ENCODE measurements at regions not wholly inside any gene's neighbourhood (a gene's known extent, or its start where the extent isn't known, plus 50 kb on each side); places are given as distances from the start of the nearest gene placed in this dataset.

DNA sequence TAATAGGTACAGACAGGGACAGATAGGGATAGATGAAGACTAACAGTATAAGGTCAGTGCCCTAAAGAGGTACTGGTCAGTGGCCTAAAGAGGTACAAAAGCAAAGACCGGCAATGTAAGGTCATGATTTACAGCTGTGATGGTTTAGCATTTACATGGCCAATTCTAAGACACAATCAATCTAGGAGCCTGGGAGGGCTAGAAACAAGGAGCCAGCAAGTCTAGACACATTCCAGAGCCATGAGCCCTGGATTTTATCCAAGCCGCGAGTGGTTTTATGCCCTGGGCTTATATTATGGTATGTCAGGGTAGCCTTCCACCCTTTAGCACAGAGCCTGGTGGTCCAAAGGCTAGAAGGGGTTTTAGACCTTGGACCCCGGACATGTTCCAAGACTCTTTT, 124.2 kb downstream of the CBLN2 start:
- H3K36me3 Mint-ChIP-seq, result no peaks in the 10 kb centered on the region
- TF ChIP-seq CTCF (conservative IDR thresholded peaks at IDR 0.05), result no peak
- DNase-seq (ENCODE audit: extremely low spot score, unreplicated experiment), result no peak
- H3K27me3 Mint-ChIP-seq, result no peaks in the 10 kb centered on the region
- H3K4me1 Mint-ChIP-seq (ENCODE audit: unreplicated experiment), result no peaks in the 10 kb centered on the region
- no peaks in the 10 kb centered on the region for H3K9me3 Mint-ChIP-seq
- no peak overlapping the region for H3K27ac Mint-ChIP-seq
- no peak overlapping the region for H3K4me3 Mint-ChIP-seq

DNA sequence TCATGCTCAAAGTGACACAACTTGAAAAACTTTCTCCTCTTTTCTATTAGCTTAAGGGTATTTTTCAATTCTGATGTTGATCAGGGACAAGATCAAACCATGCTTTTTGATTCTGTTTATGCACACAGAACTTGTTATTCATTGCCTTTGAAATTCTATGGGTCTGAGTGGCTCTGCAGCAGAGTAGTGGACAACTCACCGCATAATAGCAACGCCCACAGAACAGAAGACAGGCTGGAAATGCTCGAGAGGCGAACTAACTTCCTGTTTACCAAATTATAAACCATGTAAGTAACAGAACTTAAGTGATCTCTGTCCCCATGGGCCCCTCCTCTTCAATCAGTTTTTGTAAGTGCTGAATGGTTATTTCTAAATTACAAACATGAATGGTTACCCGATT, 131.2 kb downstream of the CBLN2 start:
- no peak for TF ChIP-seq CTCF (conservative IDR thresholded peaks at IDR 0.05)
- no peaks in the 10 kb centered on the region for H3K4me1 Mint-ChIP-seq (ENCODE audit: unreplicated experiment)
- H3K9me3 Mint-ChIP-seq, result no peaks in the 10 kb centered on the region
- no peaks in the 10 kb centered on the region for H3K27me3 Mint-ChIP-seq
- no peak for DNase-seq (ENCODE audit: extremely low spot score, unreplicated experiment)
- no peak overlapping the region for H3K27ac Mint-ChIP-seq
- H3K4me3 Mint-ChIP-seq, result no peak overlapping the region
- no peaks in the 10 kb centered on the region for H3K36me3 Mint-ChIP-seq

GRCh38 chr18:72411261-72411660, 132.9 kb downstream of the CBLN2 start:
- H3K27ac Mint-ChIP-seq, result no peak overlapping the region
- no peak overlapping the region for H3K4me3 Mint-ChIP-seq
- TF ChIP-seq CTCF (conservative IDR thresholded peaks at IDR 0.05), result no peak
- no peaks in the 10 kb centered on the region for H3K9me3 Mint-ChIP-seq
- no peaks in the 10 kb centered on the region for H3K4me1 Mint-ChIP-seq (ENCODE audit: unreplicated experiment)
- H3K27me3 Mint-ChIP-seq, result no peaks in the 10 kb centered on the region
- DNase-seq (ENCODE audit: extremely low spot score, unreplicated experiment), result no peak
- no peaks in the 10 kb centered on the region for H3K36me3 Mint-ChIP-seq

DNA sequence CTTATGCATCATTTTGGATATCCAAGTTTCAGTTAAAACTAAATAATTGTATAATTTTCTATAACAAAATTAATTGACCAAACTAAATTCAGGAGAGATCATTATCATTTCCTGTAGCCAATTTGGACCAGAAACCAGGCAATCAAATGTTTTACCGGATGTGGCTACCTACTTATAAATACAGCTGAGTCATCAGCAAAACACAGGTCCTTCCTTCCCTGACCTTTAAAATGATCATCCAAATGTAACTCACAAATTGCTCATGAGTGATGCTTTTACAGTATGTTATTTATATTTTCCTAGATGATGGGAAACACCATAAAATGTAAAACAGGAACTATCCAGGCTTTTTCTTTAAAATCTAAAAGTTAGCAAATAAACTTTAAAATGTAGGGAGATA, 133.7 kb downstream of the CBLN2 start:
- Mint-ChIP-seq H3K9me3 (no peaks in the 10 kb centered on the region), H3K4me3 (no peak overlapping the region), H3K27me3 (no peaks in the 10 kb centered on the region), H3K4me1 (ENCODE audit: unreplicated experiment) (no peaks in the 10 kb centered on the region), H3K27ac (no peak overlapping the region), H3K36me3 (no peaks in the 10 kb centered on the region)
- TF ChIP-seq CTCF (conservative IDR thresholded peaks at IDR 0.05), result no peak
- no peak for DNase-seq (ENCODE audit: extremely low spot score, unreplicated experiment)

GRCh38 chr18:72409903-72410302, 134.2 kb downstream of the CBLN2 start:
- no peaks in the 10 kb centered on the region for H3K27me3 Mint-ChIP-seq
- no peaks in the 10 kb centered on the region for H3K36me3 Mint-ChIP-seq
- no peaks in the 10 kb centered on the region for H3K9me3 Mint-ChIP-seq
- DNase-seq (ENCODE audit: extremely low spot score, unreplicated experiment), result no peak
- H3K4me1 Mint-ChIP-seq (ENCODE audit: unreplicated experiment), result no peaks in the 10 kb centered on the region
- TF ChIP-seq CTCF (conservative IDR thresholded peaks at IDR 0.05), result no peak
- no peak overlapping the region for H3K27ac Mint-ChIP-seq
- no peak overlapping the region for H3K4me3 Mint-ChIP-seq

DNA sequence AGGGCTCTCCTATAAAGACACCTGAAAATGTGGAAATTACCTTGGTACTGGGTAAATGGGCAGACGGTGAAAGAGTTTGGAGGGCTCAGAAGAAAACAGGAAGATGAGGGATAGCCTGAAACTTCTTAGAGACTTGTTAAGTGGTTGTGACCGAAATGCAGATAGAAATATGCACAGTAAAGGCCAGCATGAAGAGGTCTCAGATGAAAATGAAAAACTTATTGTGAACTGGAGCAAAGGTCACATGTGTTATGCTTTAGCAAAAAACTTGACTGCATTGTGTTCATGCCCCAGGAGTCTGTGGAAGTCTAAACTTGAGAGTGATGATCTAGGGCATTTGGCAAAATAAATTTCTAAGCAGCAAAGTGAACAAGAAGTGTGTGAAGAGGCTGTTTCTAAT, 137.1 kb downstream of the CBLN2 start:
- no peaks in the 10 kb centered on the region for H3K36me3 Mint-ChIP-seq
- TF ChIP-seq CTCF (conservative IDR thresholded peaks at IDR 0.05), result no peak
- no peaks in the 10 kb centered on the region for H3K4me1 Mint-ChIP-seq (ENCODE audit: unreplicated experiment)
- DNase-seq (ENCODE audit: extremely low spot score, unreplicated experiment), result no peak
- no peaks in the 10 kb centered on the region for H3K9me3 Mint-ChIP-seq
- H3K4me3 Mint-ChIP-seq, result no peak overlapping the region
- no peaks in the 10 kb centered on the region for H3K27me3 Mint-ChIP-seq
- H3K27ac Mint-ChIP-seq, result no peak overlapping the region

Data from type B pancreatic cell (in vitro differentiated cells).